ENCODE measurements at regions not wholly inside any gene's neighbourhood (a gene's known extent, or its start where the extent isn't known, plus 50 kb on each side); places are given as distances from the start of the nearest gene placed in this dataset.
A peak's percentile ranks its signal among the peaks of the same experiment; 100 is the strongest.
"Not testable (repeated sequence)": the region's sequence is repeated elsewhere in the genome, so short reads cannot be mapped to it uniquely, and the experiment has no call there.

DNA sequence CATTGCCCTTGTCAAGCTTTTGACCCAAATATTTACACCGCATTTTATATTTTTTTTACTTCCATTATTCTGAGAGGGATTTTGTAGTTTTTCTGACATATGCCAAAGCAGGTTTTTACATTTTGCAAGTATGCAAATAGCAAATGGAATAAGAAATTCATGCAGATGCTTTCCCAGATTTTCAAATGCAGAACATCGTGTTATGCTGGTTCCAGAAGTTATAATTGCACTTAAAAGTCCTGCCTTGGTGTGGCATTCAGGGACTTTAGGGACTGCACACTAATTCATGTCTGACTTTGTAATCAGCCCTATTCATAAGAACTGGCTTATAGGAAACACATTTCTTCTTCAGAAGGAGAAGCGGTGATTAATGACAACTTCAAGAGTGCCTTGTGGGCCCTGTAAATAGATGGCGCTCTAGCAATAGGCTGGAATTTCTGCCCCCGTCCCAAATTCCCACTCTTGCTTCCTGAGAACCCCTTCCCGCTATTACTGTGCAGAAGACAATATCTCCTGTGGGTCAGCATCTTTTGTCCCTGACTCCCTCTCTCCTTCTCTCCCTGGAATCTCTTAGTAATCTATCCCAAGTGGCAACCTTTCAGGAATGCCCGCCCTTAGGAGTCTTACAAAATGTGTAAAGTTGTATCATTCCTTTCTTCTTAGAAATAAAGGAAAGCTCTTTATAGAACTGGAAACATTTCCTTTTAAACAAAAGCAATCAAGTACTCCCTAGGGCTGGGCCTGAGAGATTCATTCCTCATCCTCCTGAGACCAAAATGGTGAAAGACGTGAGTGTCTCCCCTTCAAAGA is 264.0 kb downstream of the INHBA start:
- Histone ChIP-seq H3K27me3 (replicated peaks; ENCODE audit: insufficient read depth) (no peaks in the 10 kb centered on the region), H3K4me1 (ENCODE audit: control insufficient read depth in 1 of 2, low read depth in 2 of 2) (peaks cover 9 to 29% of the 10 kb centered on the region in 2 donors), H3K27ac (no peak overlapping the region), H3K9me3 (no peaks in the 10 kb centered on the region), H3K4me3 (no peak overlapping the region), H3K36me3 (no peaks in the 10 kb centered on the region)
- ATAC-seq (ENCODE audit: insufficient number of reproducible peaks, low FRiP score, low read depth) (no peak), DNase-seq (ENCODE audit: low spot score) (no peak)
- TF ChIP-seq, protein P1, sequence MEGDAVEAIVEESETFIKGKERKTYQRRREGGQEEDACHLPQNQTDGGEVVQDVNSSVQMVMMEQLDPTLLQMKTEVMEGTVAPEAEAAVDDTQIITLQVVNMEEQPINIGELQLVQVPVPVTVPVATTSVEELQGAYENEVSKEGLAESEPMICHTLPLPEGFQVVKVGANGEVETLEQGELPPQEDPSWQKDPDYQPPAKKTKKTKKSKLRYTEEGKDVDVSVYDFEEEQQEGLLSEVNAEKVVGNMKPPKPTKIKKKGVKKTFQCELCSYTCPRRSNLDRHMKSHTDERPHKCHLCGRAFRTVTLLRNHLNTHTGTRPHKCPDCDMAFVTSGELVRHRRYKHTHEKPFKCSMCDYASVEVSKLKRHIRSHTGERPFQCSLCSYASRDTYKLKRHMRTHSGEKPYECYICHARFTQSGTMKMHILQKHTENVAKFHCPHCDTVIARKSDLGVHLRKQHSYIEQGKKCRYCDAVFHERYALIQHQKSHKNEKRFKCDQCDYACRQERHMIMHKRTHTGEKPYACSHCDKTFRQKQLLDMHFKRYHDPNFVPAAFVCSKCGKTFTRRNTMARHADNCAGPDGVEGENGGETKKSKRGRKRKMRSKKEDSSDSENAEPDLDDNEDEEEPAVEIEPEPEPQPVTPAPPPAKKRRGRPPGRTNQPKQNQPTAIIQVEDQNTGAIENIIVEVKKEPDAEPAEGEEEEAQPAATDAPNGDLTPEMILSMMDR (IDR thresholded peaks at IDR 0.05), result no peak

DNA sequence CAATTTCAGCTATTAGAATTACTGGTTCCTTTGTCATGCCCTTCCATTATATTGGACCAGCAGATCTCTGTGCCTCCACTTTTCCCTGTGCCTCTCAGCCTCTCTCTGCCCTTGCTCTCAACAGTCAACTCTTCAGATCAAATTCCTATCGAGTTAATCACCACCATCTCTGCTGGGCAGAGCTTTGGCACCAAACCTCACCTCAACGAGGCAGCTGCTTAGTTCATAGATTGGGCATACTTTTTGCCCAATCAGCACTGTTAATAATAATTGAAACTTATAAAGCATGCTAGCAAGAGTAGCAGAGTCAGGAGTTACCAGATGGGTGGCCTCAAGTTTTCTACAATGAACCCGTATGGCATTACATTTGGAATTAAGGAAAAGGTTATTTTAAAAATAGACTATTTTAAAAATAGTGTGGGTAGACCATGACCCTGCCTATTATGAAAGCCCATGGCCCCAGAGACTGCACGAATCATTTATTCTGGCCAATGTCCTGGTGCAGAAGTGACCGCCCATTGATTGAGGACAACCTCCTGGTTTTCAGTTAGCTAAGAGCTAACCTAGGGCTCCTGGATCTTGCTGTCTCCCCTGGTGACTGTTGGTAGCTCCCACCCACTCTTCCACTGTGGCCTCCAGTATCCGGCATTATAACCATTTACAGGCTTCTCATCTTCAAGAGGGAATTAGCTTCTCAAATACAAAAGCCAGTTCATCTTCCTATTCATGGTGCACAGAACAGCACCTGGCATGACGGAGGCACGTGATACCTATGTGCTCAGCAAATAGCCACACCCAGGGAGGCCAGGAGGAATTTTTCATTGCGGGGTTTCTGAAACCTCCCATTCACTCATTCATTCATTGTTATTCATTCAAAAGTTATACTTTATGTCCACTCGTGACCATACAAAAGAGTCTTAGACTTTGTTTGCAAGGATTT is 265.4 kb downstream of the INHBA start:
- H3K9me3 ChIP-seq, result no peaks in the 10 kb centered on the region
- no peaks in the 10 kb centered on the region for H3K36me3 ChIP-seq
- TF ChIP-seq, protein P1 (IDR thresholded peaks at IDR 0.05), result no peak
- DNase-seq (ENCODE audit: low spot score) (no peak), ATAC-seq (ENCODE audit: insufficient number of reproducible peaks, low FRiP score, low read depth) (peak; percentile 68)
- H3K27ac ChIP-seq, result no peak overlapping the region
- H3K4me3 ChIP-seq, result no peak overlapping the region
- peaks cover 9 to 29% of the 10 kb centered on the region in 2 donors for H3K4me1 ChIP-seq (ENCODE audit: control insufficient read depth in 1 of 2, low read depth in 2 of 2)
- H3K27me3 ChIP-seq (replicated peaks; ENCODE audit: insufficient read depth), result no peaks in the 10 kb centered on the region

- no peak overlapping the region for H3K27ac ChIP-seq
- TF ChIP-seq, protein P1 (IDR thresholded peaks at IDR 0.05), result no peak
- H3K36me3 ChIP-seq, result no peaks in the 10 kb centered on the region
- peaks cover 9 to 29% of the 10 kb centered on the region in 2 donors for H3K4me1 ChIP-seq (ENCODE audit: control insufficient read depth in 1 of 2, low read depth in 2 of 2)
- H3K27me3 ChIP-seq (replicated peaks; ENCODE audit: insufficient read depth), result no peaks in the 10 kb centered on the region
- DNase-seq (ENCODE audit: low spot score) (no peak), ATAC-seq (ENCODE audit: insufficient number of reproducible peaks, low FRiP score, low read depth) (no peak)
- no peak overlapping the region for H3K4me3 ChIP-seq
- H3K9me3 ChIP-seq, result no peaks in the 10 kb centered on the region
Measured at GRCh38 chr7:41436139-41436538, 266.8 kb downstream of the INHBA start.

DNA sequence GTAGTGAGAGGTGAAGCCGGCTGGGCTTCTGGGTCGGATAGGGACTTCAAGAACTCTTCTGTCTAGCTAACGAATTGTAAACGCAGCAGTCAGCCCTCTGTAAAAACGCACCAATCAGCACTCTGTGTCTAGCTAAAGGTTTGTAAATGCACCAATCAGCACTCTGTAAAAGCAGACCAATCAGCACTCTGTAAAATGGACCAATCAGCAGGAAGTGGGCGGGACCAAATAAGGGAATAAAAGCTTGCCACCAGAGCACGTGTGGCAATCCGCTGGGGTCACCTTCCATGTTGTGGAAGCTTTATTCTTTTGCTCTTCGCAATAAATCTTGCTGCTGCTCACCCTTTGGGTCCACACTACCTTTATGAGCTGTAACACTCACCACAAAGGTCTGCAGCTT is 267.9 kb downstream of the INHBA start:
- H3K27ac ChIP-seq; ATAC-seq (ENCODE audit: insufficient number of reproducible peaks, low FRiP score, low read depth); DNase-seq (ENCODE audit: low spot score); H3K4me3 ChIP-seq; H3K36me3 ChIP-seq; H3K9me3 ChIP-seq; H3K27me3 ChIP-seq (replicated peaks; ENCODE audit: insufficient read depth): not testable (repeated sequence)
- H3K4me1 ChIP-seq (ENCODE audit: control insufficient read depth in 1 of 2, low read depth in 2 of 2), result peaks cover 9 to 29% of the 10 kb centered on the region in 2 donors

DNA sequence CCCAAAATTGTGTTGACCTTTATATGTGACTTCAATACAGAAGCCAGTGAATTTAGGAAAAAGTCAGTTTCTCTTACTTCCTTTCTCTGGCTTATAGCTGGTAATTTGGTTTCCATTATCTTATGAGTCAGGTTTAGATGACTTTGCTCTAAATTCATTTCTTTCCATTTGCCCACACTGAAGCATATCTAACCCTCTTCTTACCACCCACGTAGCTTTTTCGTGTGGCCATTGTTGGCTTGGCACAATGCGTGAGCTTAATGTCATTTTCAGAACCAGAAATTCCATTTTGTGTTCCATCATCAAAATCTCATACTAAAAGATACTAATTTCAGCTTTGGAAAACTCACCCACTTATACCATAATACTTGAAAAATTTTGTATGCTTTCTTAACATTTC is 271.2 kb downstream of the INHBA start:
- Histone ChIP-seq H3K27ac (no peak overlapping the region), H3K27me3 (replicated peaks; ENCODE audit: insufficient read depth) (no peaks in the 10 kb centered on the region), H3K4me3 (no peak overlapping the region), H3K9me3 (no peaks in the 10 kb centered on the region), H3K36me3 (no peaks in the 10 kb centered on the region), H3K4me1 (ENCODE audit: control insufficient read depth in 1 of 2, low read depth in 2 of 2) (peaks cover 0 to 1% of the 10 kb centered on the region in 2 donors)
- DNase-seq (ENCODE audit: low spot score), result no peak
- ATAC-seq (ENCODE audit: insufficient number of reproducible peaks, low FRiP score, low read depth), result no peak
- TF ChIP-seq, protein P1 (IDR thresholded peaks at IDR 0.05), result no peak
